CD14-positive monocyte (primary cell): ENCODE measurements at regions not wholly inside any gene's neighbourhood (a gene's known extent, or its start where the extent isn't known, plus 50 kb on each side); places are given as distances from the start of the nearest gene placed in this dataset.

ENCODE experiments used
- DNase-seq, 3 donors: peaks; one replicate each; pipeline ENCODE4 v3.0.0-alpha.2; 2011 to 2022
- H2AFZ ChIP-seq: 2 replicates; pipeline ENCODE4 v1.6.0; 2012; ENCODE audit warnings: mild to moderate bottlenecking, low read depth, low read length, inconsistent platforms; ENCODE audit not compliant: insufficient read depth, poor library complexity, severe bottlenecking
- H3K27ac ChIP-seq, 2 donors: 1 replicate in 1 of 2; 2 replicates in 1 of 2; pipeline ENCODE4 v1.5.1; 2012 to 2013; ENCODE audit warnings: low read length in 2 of 2, control low read depth in 1 of 2, inconsistent platforms in 1 of 2, low read depth in 1 of 2, mild to moderate bottlenecking in 1 of 2
- H3K27me3 ChIP-seq, 2 donors: one replicate each; pipeline versions ENCODE4 v1.6.0 to v1.6.1; 2011 to 2013; ENCODE audit warnings: low read length in 2 of 2; ENCODE audit not compliant: control insufficient read depth in 2 of 2, insufficient read depth in 2 of 2
- H3K36me3 ChIP-seq, 2 donors: replicated peaks in 1 of 2; 1 replicate in 1 of 2; 2 replicates in 1 of 2; pipeline versions ENCODE4 v1.5.1 to v1.6.1; 2012 to 2013; ENCODE audit warnings: low read length in 2 of 2, control low read depth in 1 of 2, inconsistent platforms in 1 of 2, mild to moderate bottlenecking in 1 of 2; ENCODE audit not compliant: insufficient read depth in 2 of 2, control insufficient read depth in 1 of 2
- H3K4me1 ChIP-seq, 2 donors: 1 replicate in 1 of 2; 2 replicates in 1 of 2; pipeline versions ENCODE4 v1.5.1 to v1.6.1; 2012 to 2013; ENCODE audit warnings: low read length in 2 of 2, control low read depth in 1 of 2, inconsistent platforms in 1 of 2, mild to moderate bottlenecking in 1 of 2, moderate library complexity in 1 of 2; ENCODE audit not compliant: insufficient read depth in 2 of 2, control insufficient read depth in 1 of 2
- H3K4me2 ChIP-seq: replicated peaks from 2 replicates; pipeline ENCODE3; 2012; ENCODE audit warnings: low read length, moderate library complexity, mild to moderate bottlenecking; ENCODE audit not compliant: poor library complexity, severe bottlenecking; ENCODE audit errors: extremely low read depth
- H3K4me3 ChIP-seq, 3 experiments: fragments of 200-600 bp in 1 of 3; sonication (generic) in 1 of 3; replicated peaks in 1 of 3; 1 replicate in 2 of 3; 2 replicates in 1 of 3; pipeline ENCODE4 v1.5.1; 2011 to 2013; ENCODE audit warnings: low read length in 3 of 3, mild to moderate bottlenecking in 3 of 3, control low read depth in 2 of 3, low read depth in 2 of 3, inconsistent platforms in 1 of 3, moderate library complexity in 1 of 3
- H3K79me2 ChIP-seq: 2 replicates; pipeline ENCODE4 v1.6.0; 2012; ENCODE audit warnings: mild to moderate bottlenecking, control low read depth, inconsistent platforms, low read length, moderate library complexity; ENCODE audit not compliant: insufficient read depth
- H3K9ac ChIP-seq: 2 replicates; pipeline ENCODE4 v1.6.0; 2017; ENCODE audit warnings: low read length, mild to moderate bottlenecking; ENCODE audit not compliant: insufficient read depth, poor library complexity, severe bottlenecking
- H3K9me3 ChIP-seq, 2 donors: replicated peaks in 1 of 2; 1 replicate in 1 of 2; 2 replicates in 1 of 2; pipeline versions ENCODE4 v1.5.1 to v1.6.1; 2012 to 2013; ENCODE audit warnings: low read length in 2 of 2, control low read depth in 1 of 2; ENCODE audit not compliant: control insufficient read depth in 1 of 2, insufficient read depth in 1 of 2
- H4K20me1 ChIP-seq: 2 replicates; pipeline ENCODE4 v1.6.0; 2012; ENCODE audit warnings: mild to moderate bottlenecking, low read length, control low read depth, moderate library complexity; ENCODE audit not compliant: insufficient read depth
- H3K27ac Mint-ChIP-seq, 7 donors: one replicate each; pipeline ENCODE4 v1.8.0; 2020; ENCODE audit warnings: mild to moderate bottlenecking in 7 of 7, mixed read lengths in 7 of 7, moderate library complexity in 6 of 7, inconsistent platforms in 2 of 7
- H3K27me3 Mint-ChIP-seq, 3 donors: one replicate each; pipeline ENCODE4 v1.8.0; 2021 to 2022; ENCODE audit warnings: low read depth in 3 of 3, mild to moderate bottlenecking in 3 of 3, mixed read lengths in 3 of 3, moderate library complexity in 3 of 3, inconsistent platforms in 1 of 3
- H3K36me3 Mint-ChIP-seq, 2 donors: one replicate each; pipeline ENCODE4 v1.8.0; 2020; ENCODE audit warnings: mixed read lengths in 2 of 2, inconsistent platforms in 1 of 2, mild to moderate bottlenecking in 1 of 2
- H3K4me1 Mint-ChIP-seq: one replicate; pipeline ENCODE4 v1.8.0; 2020; ENCODE audit warnings: mild to moderate bottlenecking, mixed read lengths
- H3K4me3 Mint-ChIP-seq, 2 donors: one replicate each; pipeline ENCODE4 v1.8.0; 2020; ENCODE audit warnings: mild to moderate bottlenecking in 2 of 2, mixed read lengths in 2 of 2, moderate library complexity in 1 of 2
- H3K9me3 Mint-ChIP-seq, 7 donors: one replicate each; pipeline ENCODE4 v1.8.0; 2020 to 2022; ENCODE audit warnings: mixed read lengths in 7 of 7, mild to moderate bottlenecking in 6 of 7, moderate library complexity in 6 of 7, inconsistent platforms in 2 of 7
- CTCF ChIP-seq: fragments of 200-600 bp; IDR thresholded peaks from one replicate; pipeline ENCODE4 v1.8.0; 2022; ENCODE audit warnings: antibody characterized with exemption, mild to moderate bottlenecking
- WGBS: methylation state at CpG from one replicate; pipeline ENCODE4 v1.1.5; 2013; ENCODE audit warnings: missing lambda C conversion rate; ENCODE audit not compliant: insufficient coverage; 5-methylcytosine and 5-hydroxymethylcytosine counted together
- intact Hi-C, 2 donors: fragments of 100-400 bp; cut with micrococcal nuclease; formaldehyde crosslinking; loops; one replicate each; pipeline versions ENCODE4 v1.15.0 to v1.15.1; 2023

DNA sequence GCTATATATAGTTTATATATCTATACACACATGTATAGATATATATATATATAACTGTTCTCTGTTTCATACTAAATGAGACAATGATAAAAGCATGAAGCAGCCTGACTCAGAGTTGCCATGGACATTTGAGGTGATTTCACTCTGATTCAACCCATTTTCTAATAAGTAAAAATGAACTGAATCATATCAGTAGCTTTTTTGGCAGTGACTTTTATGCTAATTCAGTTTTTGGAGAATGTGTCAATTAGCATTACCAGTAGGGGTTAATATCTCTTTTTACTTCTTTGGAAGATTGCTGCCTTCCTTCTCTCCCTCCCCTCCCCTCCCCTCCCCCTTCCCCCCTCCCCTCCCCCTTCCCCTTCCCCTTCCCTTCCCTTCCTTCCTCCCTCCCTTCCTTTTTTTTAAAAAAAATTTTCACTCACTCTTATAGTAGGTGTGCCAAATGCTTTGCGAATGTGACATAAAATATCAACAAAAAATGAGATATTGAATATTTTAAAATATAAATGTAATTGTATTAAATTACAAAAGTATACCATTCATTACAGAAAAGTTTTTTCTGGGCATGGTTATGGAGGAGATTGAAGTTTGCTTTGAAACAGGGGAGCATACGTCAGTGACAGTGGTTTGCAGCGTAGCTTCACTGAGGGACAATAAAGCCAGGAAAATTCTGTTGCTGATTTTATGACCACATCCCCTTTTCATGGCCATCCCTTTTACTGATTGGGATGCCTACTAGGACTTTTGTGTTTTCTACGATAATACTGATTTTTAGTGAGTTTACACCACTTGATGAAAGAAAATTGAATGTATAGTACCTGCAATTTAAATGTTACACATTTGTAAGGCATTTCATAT lies 64.0 kb upstream of the KLF6 start:
- peaks cover 0 to 5% of the 10 kb centered on the region in 2 donors for H3K36me3 Mint-ChIP-seq
- no peaks in the 10 kb centered on the region for H3K79me2 ChIP-seq
- H4K20me1 ChIP-seq = no peaks in the 10 kb centered on the region
- no peak for TF ChIP-seq CTCF
- H3K36me3 ChIP-seq = no peaks in the 10 kb centered on the region
- no peaks in the 10 kb centered on the region for H3K9me3 ChIP-seq
- H3K27me3 Mint-ChIP-seq = no peaks in the 10 kb centered on the region
- intact Hi-C loops = no loop called here
- peaks cover 41% of the 10 kb centered on the region for H3K4me1 Mint-ChIP-seq
- peak in 2 of 3 donors; percentile 41 to 68 for DNase-seq
- no peak overlapping the region for H3K27ac ChIP-seq
- no peak overlapping the region for H3K4me3 ChIP-seq
- peaks cover 47 to 50% of the 10 kb centered on the region in 2 donors for H3K4me1 ChIP-seq
- no peak overlapping the region for H3K4me2 ChIP-seq
- H3K27ac Mint-ChIP-seq = peak overlapping the region in 4 of 7 donors; percentile 15 to 99 (median 92)
- no peaks in the 10 kb centered on the region for H3K27me3 ChIP-seq
- WGBS = no CpG with 5 or more reads among the region's 4 CpGs
- H2AFZ ChIP-seq = no peak overlapping the region
- H3K4me3 Mint-ChIP-seq = no peak overlapping the region
- no peak overlapping the region for H3K9ac ChIP-seq
- H3K9me3 Mint-ChIP-seq = peaks cover 0 to 2% (median 0%) of the 10 kb centered on the region in 7 donors

DNA sequence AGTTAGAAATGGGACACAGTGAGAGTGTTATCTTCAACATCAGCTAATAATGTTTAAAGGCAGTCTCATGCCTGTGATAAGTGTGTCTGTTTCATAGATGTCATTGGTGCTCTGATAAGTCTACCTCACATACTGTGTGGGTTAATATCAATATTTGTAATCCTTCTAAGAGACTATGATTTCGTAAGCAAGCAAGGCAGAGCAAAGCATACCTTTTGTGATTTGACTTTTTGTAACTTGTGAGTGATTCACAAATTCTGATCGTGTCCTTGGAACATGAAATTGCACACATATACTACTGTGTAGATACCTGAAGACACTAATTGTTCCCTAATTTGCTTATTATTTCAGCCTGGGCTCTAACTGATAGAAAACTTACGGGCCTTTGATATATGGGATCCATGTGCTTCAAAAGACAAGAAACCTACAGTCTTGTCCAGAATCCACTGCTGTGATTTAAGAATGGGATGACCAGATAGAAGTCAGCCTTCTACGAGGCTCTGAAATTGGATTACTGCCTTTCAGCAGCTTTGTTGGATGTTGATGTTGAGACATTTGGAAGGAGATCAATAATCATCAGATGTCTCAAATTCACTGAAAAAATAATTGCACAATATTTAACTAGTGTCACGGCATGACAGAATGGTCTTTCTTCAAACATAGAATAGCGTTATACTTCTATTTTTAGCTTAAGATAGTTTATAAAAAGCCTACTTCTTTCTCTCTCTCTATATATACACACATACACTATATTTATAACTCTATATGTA lies 63.2 kb upstream of the KLF6 start:
- Histone ChIP-seq H3K9ac (no peak overlapping the region), H3K36me3 (no peaks in the 10 kb centered on the region), H2AFZ (no peak overlapping the region), H3K9me3 (no peaks in the 10 kb centered on the region), H3K4me3 (no peak overlapping the region), H3K79me2 (no peaks in the 10 kb centered on the region), H4K20me1 (no peaks in the 10 kb centered on the region), H3K27ac (peak overlapping the region in 1 of 2 donors; percentile 24), H3K27me3 (no peaks in the 10 kb centered on the region), H3K4me1 (peaks cover 44 to 48% of the 10 kb centered on the region in 2 donors), H3K4me2 (no peak overlapping the region)
- peaks cover 38% of the 10 kb centered on the region for H3K4me1 Mint-ChIP-seq
- intact Hi-C loops = no loop called here
- no CpG with 5 or more reads among the region's 6 CpGs for WGBS
- H3K9me3 Mint-ChIP-seq = peaks cover 0 to 2% (median 0%) of the 10 kb centered on the region in 7 donors
- DNase-seq = no peak
- H3K27me3 Mint-ChIP-seq = no peaks in the 10 kb centered on the region
- H3K27ac Mint-ChIP-seq = peak overlapping the region in 1 of 7 donors; percentile 63
- H3K4me3 Mint-ChIP-seq = no peak overlapping the region
- peaks cover 0 to 5% of the 10 kb centered on the region in 2 donors for H3K36me3 Mint-ChIP-seq
- no peak for TF ChIP-seq CTCF
